ENCODE measurements at regions not wholly inside any gene's neighbourhood (a gene's known extent, or its start where the extent isn't known, plus 50 kb on each side); places are given as distances from the start of the nearest gene placed in this dataset.

DNA sequence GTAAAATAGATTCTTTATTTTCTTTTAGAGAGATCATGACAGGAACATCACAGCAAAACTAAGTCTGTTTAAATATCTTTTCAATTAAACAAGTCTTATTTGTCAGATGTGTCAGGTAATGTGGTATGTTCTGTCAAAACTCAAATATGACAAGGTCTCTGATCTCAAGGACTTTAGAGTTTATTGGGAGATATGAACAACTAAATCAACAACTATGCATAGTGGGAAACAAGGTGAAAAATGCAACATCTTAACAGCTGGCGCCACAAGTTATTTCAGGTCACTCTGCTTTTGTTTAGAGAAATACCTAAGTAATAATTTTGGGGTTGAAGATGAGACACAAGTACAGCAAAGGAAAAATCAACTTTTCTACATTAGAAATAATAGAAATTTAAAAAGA is 779.4 kb upstream of the ADGRL4 start:
- no peak for TF ChIP-seq POLR2A (IDR thresholded peaks at IDR 0.05)
- TF ChIP-seq, protein P1, sequence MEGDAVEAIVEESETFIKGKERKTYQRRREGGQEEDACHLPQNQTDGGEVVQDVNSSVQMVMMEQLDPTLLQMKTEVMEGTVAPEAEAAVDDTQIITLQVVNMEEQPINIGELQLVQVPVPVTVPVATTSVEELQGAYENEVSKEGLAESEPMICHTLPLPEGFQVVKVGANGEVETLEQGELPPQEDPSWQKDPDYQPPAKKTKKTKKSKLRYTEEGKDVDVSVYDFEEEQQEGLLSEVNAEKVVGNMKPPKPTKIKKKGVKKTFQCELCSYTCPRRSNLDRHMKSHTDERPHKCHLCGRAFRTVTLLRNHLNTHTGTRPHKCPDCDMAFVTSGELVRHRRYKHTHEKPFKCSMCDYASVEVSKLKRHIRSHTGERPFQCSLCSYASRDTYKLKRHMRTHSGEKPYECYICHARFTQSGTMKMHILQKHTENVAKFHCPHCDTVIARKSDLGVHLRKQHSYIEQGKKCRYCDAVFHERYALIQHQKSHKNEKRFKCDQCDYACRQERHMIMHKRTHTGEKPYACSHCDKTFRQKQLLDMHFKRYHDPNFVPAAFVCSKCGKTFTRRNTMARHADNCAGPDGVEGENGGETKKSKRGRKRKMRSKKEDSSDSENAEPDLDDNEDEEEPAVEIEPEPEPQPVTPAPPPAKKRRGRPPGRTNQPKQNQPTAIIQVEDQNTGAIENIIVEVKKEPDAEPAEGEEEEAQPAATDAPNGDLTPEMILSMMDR (IDR thresholded peaks at IDR 0.05) = no peak
